ENCODE measurements at regions not wholly inside any gene's neighbourhood (a gene's known extent, or its start where the extent isn't known, plus 50 kb on each side); places are given as distances from the start of the nearest gene placed in this dataset.
"Not testable (repeated sequence)": the region's sequence is repeated elsewhere in the genome, so short reads cannot be mapped to it uniquely, and the experiment has no call there.

DNA sequence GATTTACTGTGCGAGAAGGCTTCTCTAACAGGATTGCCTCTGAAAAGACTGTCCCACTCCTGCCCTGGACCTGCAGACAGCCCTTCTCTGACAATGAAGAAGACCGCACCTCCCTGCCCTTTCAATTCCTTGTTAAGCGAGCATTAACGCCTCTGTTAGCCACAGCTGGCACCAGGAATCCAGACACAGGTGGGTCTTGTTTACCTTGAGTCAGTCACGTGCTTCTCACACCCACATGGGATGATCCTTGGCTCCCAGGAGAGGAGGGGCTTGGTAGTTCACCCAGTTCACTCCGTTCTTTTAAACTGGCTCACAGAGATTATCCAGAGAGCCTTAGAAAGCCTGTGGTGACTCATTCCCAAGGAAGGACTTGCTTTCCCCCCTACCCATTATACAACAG, 410.5 kb upstream of the MEIS1 start:
- no peak for DNase-seq

DNA sequence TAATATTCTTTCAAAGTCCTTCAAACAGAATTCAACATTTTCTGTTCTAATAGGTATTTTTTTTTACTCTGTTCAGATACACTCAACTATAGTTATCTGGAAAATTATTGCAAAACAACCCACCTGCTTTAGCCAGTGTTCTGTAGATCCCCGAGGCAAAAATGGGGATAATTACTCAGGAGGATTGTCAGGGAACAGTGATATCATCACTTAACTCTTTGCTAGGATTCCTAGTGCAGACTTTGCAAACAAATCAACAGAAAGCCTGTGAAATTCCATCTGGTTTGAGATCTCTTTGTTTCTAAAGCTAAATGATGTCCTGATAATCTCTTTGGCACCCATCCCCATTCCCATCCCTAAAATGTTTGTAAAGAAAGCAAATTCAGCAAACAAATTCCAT, 413.6 kb upstream of the MEIS1 start:
- no peak for DNase-seq

DNA sequence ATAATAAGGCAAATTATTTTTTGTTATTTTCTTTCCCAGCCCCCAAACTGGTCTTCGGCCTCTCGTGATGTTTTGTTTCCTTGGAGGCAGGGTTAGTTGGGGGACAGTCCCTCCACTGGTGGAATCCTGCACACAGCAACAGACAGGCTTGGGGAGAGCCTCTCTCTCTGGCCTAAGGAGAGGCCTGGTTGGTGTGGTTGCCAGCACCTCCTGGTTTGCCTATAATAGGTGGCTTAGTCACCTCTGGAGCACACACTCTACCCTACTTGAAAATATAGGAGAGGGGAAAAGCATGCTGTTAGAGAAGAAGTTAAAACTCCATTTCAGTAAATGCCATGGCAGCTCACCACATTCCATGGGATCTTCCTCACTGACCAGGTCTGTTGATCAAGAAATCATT, 417.2 kb upstream of the MEIS1 start:
- no peak for DNase-seq

DNA sequence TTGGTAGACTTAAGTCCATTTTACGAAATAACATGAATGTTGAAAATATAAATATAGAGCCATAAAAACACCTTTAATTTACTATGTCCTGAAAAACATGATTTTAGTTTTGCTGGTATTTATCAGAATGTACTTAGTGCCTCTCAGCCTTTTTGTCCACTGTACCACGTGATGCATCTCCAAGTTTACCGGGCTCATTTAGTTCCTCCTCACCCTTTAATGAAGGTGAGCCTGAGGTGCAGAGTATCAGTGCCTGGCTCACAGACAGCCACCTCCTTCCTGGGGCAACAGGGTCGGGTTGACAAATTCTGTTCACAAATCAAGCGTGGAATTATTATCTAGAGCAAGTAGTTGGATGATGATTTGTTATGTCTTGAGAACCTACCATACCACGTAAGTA, 420.5 kb upstream of the MEIS1 start:
- no peak for DNase-seq

DNA sequence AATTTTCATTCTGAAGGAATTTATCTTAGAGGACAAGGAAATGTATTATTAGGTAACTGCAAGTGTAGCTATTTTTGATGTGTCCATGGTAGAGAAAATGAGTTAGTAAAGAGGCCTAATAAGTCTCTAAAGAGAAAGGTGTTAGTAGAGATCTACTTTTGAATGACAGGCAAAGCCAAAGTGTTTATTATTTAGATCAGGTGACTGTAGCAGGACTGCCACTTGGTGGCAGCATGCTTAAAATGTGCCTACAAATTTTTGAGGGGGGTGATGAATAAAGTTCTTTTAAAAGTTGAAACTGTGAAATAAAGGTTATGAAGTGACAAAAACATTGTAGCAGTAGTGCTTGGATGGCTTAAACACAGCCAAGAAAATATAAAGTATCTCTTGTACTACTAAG, 421.5 kb upstream of the MEIS1 start:
- DNase-seq: no peak

DNA sequence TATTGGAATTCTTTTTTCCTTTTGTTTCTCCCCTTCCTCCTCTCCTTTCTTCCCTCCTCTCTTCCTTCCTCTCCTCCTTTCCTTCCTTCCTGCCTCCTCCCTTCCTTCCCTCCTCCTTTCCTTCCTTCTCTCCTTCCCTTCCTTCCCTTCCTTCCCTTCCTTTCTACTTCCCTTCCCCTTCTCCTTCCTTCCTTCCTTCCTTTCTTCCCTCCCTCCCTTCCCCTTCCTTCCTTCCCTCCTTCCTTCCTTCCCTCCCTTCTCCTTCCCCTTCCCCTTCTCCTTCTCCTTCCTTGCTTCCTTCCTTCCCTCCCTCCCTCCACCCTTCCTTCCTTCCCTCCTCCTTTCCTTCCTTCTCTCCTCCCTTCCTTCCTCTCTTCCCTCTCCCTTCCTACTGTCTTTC, 431.0 kb upstream of the MEIS1 start:
- no peak for DNase-seq

DNA sequence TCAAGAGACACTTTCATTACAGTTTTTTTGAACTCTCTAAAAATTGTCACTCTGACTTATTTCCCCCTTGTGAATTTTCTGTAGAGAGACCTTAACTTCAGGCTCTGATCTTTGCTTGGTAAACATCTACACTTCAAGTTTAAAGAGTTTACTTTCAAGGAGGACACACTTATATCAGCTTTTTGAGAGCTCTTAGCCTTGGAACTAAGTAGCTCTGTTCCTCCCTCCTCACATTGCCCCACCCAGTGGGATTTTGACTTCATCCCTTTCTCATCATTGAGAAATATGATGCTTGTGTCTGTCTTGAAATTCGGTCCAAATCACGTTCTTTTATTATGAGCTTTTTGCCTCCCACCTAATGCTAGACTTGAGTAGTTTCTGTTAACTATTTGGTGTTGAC, 433.4 kb upstream of the MEIS1 start:
- DNase-seq: no peak

DNA sequence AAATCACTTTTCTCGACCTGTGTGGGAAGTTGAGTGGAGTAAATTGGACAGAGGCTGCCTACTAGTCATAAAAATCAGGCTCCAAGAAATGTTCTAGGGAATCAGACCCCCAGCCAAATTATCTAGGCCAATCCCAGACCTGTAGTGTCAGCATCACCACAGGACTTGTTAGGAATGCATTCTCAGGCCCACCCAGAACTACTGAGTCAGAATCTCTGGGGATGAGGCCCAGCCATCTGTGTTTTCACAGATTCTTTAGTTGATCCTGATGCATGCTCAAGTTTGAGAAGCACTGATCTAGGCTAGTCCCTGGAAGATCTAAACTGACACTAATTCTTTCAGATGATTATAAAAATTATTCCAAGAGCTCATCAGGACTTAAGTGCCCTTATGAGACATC, 434.0 kb upstream of the MEIS1 start:
- no peak for DNase-seq

DNA sequence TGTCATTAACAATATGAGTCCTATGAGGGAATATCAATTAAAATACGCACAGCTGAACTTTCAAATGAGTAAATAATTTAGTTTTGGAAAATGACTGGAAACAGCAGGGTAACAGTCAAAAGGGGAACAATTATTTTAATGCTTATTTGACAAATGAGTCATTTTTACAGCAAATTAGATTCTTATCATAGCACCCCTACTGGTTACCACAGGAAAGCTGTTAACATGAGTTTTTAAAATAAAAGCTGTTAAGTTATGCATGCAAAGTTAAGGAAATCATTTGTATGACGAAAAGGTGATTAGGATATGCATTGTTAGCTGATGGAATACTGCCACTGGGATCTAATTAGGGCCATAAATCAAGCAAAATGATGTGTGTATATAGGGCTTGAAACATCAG, 435.1 kb upstream of the MEIS1 start:
- DNase-seq: no peak

DNA sequence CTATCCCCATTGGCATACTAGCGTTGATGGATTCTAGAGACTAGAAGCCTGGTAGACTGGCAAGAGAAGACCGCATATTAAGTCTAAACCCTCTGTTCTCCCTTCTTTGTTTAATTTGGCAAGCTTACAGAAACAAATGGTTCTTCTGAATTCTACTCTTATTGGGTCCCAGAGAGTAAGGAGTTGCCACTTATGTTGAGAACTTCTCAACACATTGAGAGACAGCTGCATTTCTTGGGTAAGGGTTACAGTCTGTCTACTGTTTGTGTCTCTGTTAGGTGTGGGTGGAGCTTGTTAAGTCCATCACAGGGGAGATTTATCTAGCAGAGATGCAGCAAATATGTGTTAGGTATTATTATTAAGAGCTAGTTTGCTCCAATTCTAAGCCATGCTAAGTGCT, 435.8 kb upstream of the MEIS1 start:
- DNase-seq: no peak

DNA sequence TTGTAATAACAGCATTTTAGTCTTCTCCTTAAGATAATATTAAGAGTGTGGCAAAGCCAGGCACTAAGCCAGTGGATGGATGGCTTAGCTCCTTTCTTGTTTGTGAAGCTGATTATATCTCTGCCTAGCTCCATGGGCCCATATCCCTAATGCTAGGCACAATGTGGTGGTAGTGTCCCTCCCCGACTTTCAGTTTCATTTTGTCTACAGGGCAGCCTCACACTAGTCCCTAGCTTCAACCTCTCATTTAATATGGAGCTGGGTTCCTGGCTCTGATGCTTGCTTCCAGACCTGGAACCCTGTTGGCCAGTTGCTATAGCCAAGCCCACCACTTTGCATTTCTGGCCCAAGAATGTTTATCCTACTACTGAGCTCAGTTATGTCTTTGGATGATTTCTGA, 437.0 kb upstream of the MEIS1 start:
- DNase-seq: no peak

DNA sequence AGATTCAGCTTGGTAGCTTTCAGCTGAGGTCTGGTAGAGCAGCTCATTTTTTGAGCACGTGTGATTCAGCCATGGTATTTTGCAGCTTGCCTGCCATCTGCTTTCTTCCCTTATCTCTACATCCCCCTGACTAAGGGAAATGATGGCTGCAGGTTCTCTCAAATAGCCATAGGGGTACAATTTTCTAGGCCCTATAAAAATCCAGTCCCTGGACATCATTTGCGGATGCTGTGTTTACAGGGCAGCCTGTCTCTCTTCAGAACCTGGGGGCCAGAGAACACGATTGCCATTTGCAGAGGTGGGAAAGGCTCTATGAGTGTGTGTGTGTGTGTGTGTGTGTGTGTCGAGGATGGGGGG, 442.7 kb upstream of the MEIS1 start:
- DNase-seq: no peak

DNA sequence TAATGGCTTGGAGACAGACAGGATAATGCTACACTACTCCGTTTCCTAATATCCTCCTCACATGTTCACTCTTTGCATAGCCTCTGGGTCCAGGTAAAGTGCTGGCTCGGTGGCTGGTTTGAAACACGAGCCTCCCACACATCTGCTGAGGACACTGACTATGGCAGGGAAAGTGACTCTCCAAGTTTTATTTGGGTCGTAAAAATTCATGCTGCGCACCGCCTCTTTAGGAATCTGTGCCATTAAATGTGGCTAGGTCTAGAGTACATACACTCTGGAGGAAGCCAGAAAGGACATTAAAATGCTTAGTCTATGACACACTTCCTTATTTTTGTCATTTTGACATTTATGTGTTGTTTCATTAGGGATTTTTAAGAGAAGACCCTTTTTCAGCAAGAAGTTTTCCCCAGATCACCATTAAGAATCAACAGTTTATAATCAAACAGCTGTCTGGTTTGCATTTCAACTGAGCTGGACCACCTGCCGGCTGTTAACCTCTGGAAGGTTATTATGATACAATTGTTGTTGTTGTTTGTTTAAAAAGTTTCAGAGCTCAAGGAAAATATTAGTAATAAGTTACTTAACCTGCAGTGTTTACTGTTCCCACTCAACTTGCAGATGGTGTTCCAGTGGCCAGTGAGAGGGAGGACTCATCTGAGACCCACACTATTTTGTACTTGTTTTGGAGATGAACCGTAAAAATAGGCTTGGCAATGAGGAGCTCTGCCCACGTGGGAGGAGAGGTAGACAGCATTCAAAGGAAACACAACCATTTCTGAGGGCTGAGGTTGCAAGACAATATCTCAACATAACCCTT, 443.3 kb upstream of the MEIS1 start:
- DNase-seq: peak; percentile 65

DNA sequence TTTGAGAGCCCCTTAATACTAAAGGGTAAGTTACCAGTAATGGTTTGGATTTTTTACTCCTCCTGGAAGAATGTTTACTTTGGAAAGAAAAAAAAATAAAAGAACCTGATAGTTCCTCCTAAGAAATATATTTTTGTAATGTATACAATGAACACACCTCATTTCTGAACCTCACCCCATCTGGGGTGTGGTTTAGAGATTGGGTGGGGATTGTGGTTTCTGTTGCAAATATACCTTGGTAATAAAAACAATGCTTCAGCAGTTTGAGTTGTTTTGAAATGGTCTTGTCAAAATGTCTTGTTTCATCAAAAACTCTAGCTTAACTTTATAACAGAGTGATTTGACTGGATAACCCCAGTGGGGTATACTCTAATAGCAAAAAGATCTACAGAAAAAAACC, 448.9 kb upstream of the MEIS1 start:
- DNase-seq: no peak

DNA sequence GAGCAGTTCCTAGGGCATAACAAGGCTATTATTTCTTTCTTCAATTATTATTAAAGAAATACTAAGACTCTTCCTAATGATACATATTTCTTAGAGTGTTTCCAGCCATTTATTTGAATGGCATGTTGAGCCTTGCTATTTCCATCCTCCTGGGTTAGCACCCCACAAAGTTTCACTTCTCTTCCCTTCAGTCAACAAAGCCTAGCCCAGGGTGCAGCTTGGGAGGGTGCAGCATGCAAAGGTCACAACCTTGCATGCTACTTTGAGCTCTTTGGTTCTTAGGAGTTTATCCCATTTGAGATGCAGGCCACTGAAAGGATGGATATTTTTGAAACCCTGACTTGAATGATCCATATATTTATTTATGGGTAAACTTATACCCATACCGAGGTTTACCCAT, 454.4 kb upstream of the MEIS1 start:
- DNase-seq: no peak

DNA sequence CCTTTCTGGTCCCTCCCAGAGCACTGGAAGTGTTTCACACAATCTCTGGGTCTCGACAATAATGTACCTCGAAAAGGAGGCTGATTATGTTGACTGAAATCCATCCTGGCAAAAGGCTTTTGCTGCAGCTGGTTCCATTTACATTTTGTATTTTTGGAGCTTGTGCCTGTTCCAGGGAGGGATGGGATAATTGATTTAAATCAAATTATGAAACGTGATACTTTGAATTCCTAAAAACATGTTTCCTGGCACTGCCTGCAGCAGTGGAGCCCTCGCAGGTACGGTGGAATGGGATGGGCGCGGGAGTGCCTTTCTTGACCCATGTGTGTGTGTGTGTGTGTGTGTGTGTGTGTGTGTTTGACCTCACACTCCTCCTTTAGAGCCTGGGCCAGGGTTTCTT, 455.5 kb upstream of the MEIS1 start:
- DNase-seq: no peak

DNA sequence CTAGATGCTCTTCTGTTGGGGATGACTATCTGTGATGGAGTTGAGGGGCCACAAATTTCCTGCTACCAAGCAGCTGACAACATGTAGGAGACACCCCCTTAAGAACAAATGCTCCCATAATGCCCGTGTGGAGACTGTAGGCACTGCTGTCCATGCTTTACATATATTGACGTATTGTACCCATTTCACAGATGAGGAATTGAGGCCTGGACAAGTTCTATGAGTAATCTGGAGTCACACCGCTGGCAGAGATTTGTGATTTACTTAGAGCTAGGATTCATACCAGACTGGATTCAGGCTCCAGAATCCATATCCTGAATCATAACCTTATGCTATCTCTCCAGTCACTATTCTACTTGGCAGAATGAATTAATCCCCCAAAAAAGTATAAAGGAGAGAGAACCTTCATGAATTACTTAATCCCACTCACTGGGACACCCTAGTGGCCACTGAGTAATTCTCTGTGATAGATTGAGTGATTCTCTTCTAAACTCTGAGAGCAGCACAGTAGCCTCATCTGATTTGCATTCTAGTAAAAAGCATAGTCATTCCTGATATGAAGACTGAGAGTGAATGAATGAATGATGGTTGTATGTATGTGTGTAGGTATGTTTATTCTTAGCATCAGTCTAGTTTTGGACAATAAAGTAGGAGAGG, 460.7 kb upstream of the MEIS1 start:
- DNase-seq: no peak

DNA sequence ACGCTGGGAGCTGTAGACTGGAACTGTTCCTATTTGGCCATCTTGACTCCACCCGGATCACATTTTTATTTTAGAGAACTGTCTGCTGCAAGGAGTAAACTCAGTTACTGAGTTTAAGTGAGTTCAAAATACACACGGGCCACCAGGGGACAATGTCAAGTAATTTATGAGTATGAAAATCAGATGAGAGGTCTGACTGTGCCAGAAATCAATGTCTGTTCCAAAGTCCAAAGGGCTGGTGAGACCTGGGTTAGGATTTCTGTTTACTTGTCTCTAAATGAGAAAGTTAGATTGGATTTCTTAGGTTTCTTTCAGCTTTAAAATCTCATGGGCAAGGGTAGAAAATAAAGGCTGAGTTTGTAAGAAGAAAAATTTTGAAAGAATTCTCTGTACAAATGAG, 465.8 kb upstream of the MEIS1 start:
- no peak for DNase-seq

DNA sequence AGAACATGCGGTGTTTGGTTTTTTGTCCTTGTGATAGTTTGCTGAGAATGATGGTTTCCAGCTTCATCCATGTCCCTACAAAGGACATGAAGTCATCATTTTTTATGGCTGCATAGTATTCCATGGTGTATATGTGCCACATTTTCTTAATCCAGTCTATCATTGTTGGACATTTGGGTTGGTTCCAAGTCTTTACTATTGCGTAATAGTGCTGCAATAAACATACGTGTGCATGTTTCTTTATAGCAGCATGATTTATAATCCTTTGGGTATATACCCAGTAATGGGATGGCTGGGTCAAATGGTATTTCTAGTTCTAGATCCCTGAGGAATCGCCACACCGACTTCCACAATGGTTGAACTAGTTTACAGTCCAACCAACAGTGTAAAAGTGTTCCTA, 471.6 kb upstream of the MEIS1 start:
- not testable (repeated sequence) for DNase-seq

DNA sequence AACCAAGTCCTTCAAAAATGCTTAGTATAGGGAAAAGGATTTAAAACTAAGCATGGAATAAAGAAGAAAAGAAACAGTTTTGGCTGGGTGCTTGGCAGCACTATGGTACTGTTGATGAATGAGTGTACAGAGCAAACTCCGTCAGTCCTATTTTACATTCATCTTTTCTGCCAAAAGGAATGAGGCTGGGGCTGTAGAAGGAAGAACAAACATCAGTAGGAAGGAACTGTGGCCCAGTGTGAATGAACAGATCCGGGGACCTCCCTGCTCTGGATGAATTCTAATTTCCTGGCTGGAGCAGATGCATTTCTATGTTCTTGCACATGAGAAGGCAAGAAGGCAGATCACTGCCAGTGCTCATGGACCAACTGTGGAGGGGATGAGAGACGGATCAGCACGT, 474.0 kb upstream of the MEIS1 start:
- no peak for DNase-seq

DNA sequence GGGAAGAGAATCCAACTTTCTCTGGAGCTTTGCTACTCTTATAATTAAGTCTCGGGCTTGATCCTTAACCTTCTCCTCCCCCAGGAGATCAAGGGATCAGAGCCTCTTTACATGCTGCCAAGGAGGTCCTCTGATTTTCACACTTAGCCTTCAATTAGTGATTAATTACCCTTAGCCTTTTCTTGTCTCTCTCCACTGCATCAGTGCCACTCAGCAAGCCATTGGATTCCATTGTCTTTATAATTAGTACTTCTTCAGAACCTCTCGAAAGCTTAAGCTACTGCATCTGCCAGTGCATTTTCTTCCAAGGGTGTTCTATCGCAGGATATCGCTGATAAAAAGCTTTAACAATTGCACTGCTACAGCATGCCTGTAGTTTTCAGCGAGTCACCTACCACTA, 477.0 kb upstream of the MEIS1 start:
- no peak for DNase-seq

DNA sequence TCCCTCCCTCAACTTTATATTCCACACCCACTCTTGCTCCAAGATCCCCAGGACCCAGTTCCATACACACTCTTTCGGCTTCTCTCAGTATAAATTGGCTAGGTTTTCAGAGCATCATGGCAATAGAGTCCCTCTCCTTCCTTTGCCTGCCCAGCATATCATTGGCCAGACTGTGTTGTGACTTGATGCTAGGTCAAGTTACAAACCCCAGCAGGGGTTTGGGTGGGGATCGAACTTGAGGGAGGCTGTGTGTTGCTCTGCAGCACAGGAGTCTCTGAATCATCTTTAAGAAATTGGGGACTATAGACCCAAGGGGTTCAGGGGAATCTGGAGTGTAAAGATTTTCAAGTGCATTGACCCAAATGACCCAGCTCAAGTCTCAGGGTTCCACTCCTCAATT, 477.5 kb upstream of the MEIS1 start:
- DNase-seq: no peak

DNA sequence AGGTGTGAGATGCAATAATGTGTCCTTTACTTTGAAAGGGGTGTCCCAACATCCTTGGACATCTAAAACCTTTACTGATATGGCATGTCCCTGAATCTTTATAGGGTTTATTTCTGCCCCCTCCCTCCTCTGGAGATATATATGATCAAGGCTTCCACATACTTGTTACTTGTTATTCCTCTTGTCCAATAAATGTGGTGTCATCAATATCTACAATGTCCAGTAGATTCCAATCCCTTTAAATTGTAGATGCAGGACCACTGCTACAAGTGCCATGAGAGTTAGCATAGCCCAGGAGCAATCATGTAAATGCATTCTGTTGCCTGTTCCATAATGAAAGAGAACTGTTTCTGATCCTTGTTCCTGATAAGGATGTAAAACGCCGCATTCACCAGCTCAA, 479.7 kb upstream of the MEIS1 start:
- DNase-seq: no peak

All from left kidney (tissue), 1 donor.